ENCODE measurements at regions not wholly inside any gene's neighbourhood (a gene's known extent, or its start where the extent isn't known, plus 50 kb on each side); places are given as distances from the start of the nearest gene placed in this dataset.
A peak's percentile ranks its signal among the peaks of the same experiment; 100 is the strongest.

GRCh38 chr11:27276141-27276540 lies 86.9 kb downstream of the CCDC34 start:
- H3K36me3 ChIP-seq, result no peaks in the 10 kb centered on the region
- no peak for ATAC-seq
- WGBS, 2 donors, result 83 to 87% methylated on average over 1 of the region's 1 CpG
- no peak overlapping the region for H3K4me3 ChIP-seq
- intact Hi-C loops (cut with DNase I), result no loop called here
- H3K9me3 ChIP-seq, result peaks cover 0 to 19% (median 9%) of the 10 kb centered on the region in 11 donors
- TF ChIP-seq, protein P1, sequence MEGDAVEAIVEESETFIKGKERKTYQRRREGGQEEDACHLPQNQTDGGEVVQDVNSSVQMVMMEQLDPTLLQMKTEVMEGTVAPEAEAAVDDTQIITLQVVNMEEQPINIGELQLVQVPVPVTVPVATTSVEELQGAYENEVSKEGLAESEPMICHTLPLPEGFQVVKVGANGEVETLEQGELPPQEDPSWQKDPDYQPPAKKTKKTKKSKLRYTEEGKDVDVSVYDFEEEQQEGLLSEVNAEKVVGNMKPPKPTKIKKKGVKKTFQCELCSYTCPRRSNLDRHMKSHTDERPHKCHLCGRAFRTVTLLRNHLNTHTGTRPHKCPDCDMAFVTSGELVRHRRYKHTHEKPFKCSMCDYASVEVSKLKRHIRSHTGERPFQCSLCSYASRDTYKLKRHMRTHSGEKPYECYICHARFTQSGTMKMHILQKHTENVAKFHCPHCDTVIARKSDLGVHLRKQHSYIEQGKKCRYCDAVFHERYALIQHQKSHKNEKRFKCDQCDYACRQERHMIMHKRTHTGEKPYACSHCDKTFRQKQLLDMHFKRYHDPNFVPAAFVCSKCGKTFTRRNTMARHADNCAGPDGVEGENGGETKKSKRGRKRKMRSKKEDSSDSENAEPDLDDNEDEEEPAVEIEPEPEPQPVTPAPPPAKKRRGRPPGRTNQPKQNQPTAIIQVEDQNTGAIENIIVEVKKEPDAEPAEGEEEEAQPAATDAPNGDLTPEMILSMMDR (IDR thresholded peaks at IDR 0.05), result no peak
- no peaks in the 10 kb centered on the region for H3K27me3 ChIP-seq
- peaks cover 0 to 1% (median 0%) of the 10 kb centered on the region in 9 donors for H3K4me1 ChIP-seq
- H3K27ac ChIP-seq, result no peak overlapping the region
- no peak for DNase-seq

GRCh38 chr11:27274854-27275395 lies 88.1 kb downstream of the CCDC34 start:
- Histone ChIP-seq H3K27ac (no peak overlapping the region), H3K27me3 (no peaks in the 10 kb centered on the region), H3K4me3 (no peak overlapping the region), H3K4me1 (no peaks in the 10 kb centered on the region), H3K9me3 (peaks cover 0 to 19% (median 10%) of the 10 kb centered on the region in 11 donors), H3K36me3 (no peaks in the 10 kb centered on the region)
- DNase-seq (no peak), ATAC-seq (no peak)
- TF ChIP-seq, protein P1 (IDR thresholded peaks at IDR 0.05), result no peak
- intact Hi-C loops (cut with DNase I), result no loop called here

- Histone ChIP-seq H3K27me3 (no peaks in the 10 kb centered on the region), H3K36me3 (no peaks in the 10 kb centered on the region), H3K27ac (no peak overlapping the region), H3K4me1 (no peaks in the 10 kb centered on the region), H3K4me3 (no peak overlapping the region), H3K9me3 (peaks cover 0 to 11% (median 0%) of the 10 kb centered on the region in 11 donors)
- TF ChIP-seq, protein P1 (IDR thresholded peaks at IDR 0.05), result no peak
- DNase-seq, result no peak
- ATAC-seq, result peak in 2 of 8 donors; percentile 24 to 52
- intact Hi-C loops (cut with DNase I), result no loop called here
- WGBS, 2 donors, result 41 to 61% methylated on average over 2 of the region's 2 CpGs
These were observed 96.9 kb downstream of the CCDC34 start for GRCh38 chr11:27266125-27266524.

DNA sequence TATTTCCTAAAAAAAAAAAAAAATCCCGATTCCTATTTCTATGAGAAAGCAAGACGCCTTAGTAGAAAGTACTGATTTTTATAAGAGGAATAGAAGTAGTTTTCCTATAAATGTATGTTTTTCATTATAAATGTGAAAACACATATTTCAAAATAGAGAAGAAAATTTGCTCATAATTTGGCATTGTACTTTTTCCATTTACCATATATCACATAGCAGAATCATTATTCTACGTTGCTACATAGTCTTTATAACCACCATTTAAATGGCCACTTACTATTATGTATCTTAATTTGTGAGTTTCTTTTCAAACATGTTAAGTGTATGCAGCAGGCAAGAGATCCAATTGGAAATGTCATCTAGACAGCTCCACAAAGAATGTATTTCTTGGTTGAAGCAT lies 99.0 kb downstream of the CCDC34 start:
- peaks cover 0 to 5% (median 0%) of the 10 kb centered on the region in 11 donors for H3K9me3 ChIP-seq
- no peaks in the 10 kb centered on the region for H3K36me3 ChIP-seq
- H3K27me3 ChIP-seq, result no peaks in the 10 kb centered on the region
- H3K27ac ChIP-seq, result no peak overlapping the region
- no peak overlapping the region for H3K4me3 ChIP-seq
- WGBS, 2 donors, result 85 to 91% methylated on average over 3 of the region's 3 CpGs
- ATAC-seq (no peak), DNase-seq (no peak)
- TF ChIP-seq, protein P1 (IDR thresholded peaks at IDR 0.05), result no peak
- intact Hi-C loops (cut with DNase I), result no loop called here
- no peaks in the 10 kb centered on the region for H3K4me1 ChIP-seq

Measured in heart right ventricle (tissue), 16 donors.